ENCODE measurements at regions not wholly inside any gene's neighbourhood (a gene's known extent, or its start where the extent isn't known, plus 50 kb on each side); places are given as distances from the start of the nearest gene placed in this dataset.

DNA sequence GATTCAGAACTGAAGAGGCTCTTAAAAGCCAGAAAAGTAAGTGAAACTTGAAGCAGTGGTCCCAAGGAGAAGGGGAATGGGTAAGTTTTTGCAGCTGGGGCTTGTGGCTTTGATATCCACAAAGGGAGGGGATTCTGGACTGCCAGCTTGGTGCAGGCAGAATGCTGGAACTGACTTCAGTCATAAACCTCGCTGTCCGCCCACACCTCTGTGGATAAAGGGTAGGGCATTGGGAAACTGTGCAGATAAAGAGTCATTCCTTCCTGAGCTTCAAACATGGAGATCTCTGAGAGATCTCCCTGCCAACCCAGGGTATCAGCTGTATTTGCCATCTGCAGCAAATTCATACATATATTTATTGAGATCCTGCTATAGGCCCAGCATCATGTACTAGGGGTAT lies 124.3 kb upstream of the OR9Q1 start:
- DNase-seq: no peak
- Histone ChIP-seq H4K5ac (ENCODE audit: low read depth, low read length) (no peak overlapping the region), H3K4me2 (ENCODE audit: low read depth, low read length) (no peak overlapping the region), H3K4ac (ENCODE audit: low read depth, low read length) (no peak overlapping the region), H3K23ac (ENCODE audit: low read depth, low read length) (no peak overlapping the region), H2AK9ac (replicated peaks; ENCODE audit: low read depth, low read length, poor library complexity) (no peak overlapping the region), H3K4me3 (ENCODE audit: insufficient read depth, low read depth, low read length) (no peak overlapping the region), H3K14ac (replicated peaks; ENCODE audit: low read depth, low read length) (no peak overlapping the region), H3K79me1 (ENCODE audit: low read depth in 1 of 2, low read length in 2 of 2) (no peaks in the 10 kb centered on the region), H2AFZ (replicated peaks; ENCODE audit: low read length, poor library complexity) (no peak overlapping the region), H3K27me3 (ENCODE audit: control insufficient read depth, insufficient read depth, low read length) (peaks cover 4% of the 10 kb centered on the region), H2BK20ac (ENCODE audit: low read depth, low read length) (no peak overlapping the region), H4K20me1 (ENCODE audit: insufficient read depth, low read length) (no peaks in the 10 kb centered on the region), H3K9me3 (ENCODE audit: control insufficient read depth, insufficient read depth, low read length) (no peaks in the 10 kb centered on the region), H3K56ac (ENCODE audit: extremely low read depth, insufficient read depth, low read length) (no peak overlapping the region), H3K4me1 (ENCODE audit: control insufficient read depth, insufficient read depth, low read length) (peaks cover 5% of the 10 kb centered on the region), H3K18ac (ENCODE audit: low read depth, low read length) (no peak overlapping the region), H2BK120ac (ENCODE audit: low read depth, low read length) (no peak overlapping the region), H3K27ac (ENCODE audit: insufficient read depth, low read length) (no peak overlapping the region), H3K9ac (ENCODE audit: low read depth, low read length) (no peak overlapping the region), H3K36me3 (ENCODE audit: control insufficient read depth, insufficient read depth, low read length) (no peaks in the 10 kb centered on the region), H2BK15ac (ENCODE audit: low read depth, low read length) (no peak overlapping the region), H3K9me1 (ENCODE audit: insufficient read depth, low read length) (no peaks in the 10 kb centered on the region), H2BK5ac (ENCODE audit: low read depth, low read length, poor library complexity, severe bottlenecking) (no peak overlapping the region), H4K8ac (ENCODE audit: low read depth in 2 of 2, low read length in 2 of 2) (no peak overlapping the region), H4K91ac (ENCODE audit: insufficient read depth, low read depth, low read length) (no peak overlapping the region), H2AK5ac (ENCODE audit: low read depth, low read length) (no peak overlapping the region)
- TF ChIP-seq, protein P1, sequence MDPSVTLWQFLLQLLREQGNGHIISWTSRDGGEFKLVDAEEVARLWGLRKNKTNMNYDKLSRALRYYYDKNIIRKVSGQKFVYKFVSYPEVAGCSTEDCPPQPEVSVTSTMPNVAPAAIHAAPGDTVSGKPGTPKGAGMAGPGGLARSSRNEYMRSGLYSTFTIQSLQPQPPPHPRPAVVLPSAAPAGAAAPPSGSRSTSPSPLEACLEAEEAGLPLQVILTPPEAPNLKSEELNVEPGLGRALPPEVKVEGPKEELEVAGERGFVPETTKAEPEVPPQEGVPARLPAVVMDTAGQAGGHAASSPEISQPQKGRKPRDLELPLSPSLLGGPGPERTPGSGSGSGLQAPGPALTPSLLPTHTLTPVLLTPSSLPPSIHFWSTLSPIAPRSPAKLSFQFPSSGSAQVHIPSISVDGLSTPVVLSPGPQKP (IDR thresholded peaks at IDR 0.05; ENCODE audit: borderline replicate concordance, low read depth, low read length): no peak
- TF ChIP-seq CEBPB (IDR thresholded peaks at IDR 0.05; ENCODE audit: low read depth, low read length) (no peak), FOS (IDR thresholded peaks at IDR 0.05; ENCODE audit: low read depth, low read length) (no peak), CHD1 (IDR thresholded peaks at IDR 0.05; ENCODE audit: low read depth, low read length) (no peak), MXI1 (IDR thresholded peaks at IDR 0.05; ENCODE audit: borderline replicate concordance, low read depth, low read length) (no peak), RFX5 (IDR thresholded peaks at IDR 0.05; ENCODE audit: low read depth, low read length) (no peak), MAFK (IDR thresholded peaks at IDR 0.05; ENCODE audit: low read depth, low read length) (no peak), SMC3 (IDR thresholded peaks at IDR 0.05; ENCODE audit: low read depth, low read length) (no peak), MAZ (IDR thresholded peaks at IDR 0.05; ENCODE audit: borderline replicate concordance, low read depth, low read length) (no peak), NFE2L2 (IDR thresholded peaks at IDR 0.05; ENCODE audit: low read depth, low read length) (no peak), RCOR1 (IDR thresholded peaks at IDR 0.05; ENCODE audit: insufficient replicate concordance, low read length) (no peak), RAD21 (IDR thresholded peaks at IDR 0.05; ENCODE audit: low read length) (no peak)
- TF ChIP-seq, protein P2, sequence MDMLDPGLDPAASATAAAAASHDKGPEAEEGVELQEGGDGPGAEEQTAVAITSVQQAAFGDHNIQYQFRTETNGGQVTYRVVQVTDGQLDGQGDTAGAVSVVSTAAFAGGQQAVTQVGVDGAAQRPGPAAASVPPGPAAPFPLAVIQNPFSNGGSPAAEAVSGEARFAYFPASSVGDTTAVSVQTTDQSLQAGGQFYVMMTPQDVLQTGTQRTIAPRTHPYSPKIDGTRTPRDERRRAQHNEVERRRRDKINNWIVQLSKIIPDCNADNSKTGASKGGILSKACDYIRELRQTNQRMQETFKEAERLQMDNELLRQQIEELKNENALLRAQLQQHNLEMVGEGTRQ (IDR thresholded peaks at IDR 0.05; ENCODE audit: low read depth, low read length): no peak
- TF ChIP-seq, protein P3, sequence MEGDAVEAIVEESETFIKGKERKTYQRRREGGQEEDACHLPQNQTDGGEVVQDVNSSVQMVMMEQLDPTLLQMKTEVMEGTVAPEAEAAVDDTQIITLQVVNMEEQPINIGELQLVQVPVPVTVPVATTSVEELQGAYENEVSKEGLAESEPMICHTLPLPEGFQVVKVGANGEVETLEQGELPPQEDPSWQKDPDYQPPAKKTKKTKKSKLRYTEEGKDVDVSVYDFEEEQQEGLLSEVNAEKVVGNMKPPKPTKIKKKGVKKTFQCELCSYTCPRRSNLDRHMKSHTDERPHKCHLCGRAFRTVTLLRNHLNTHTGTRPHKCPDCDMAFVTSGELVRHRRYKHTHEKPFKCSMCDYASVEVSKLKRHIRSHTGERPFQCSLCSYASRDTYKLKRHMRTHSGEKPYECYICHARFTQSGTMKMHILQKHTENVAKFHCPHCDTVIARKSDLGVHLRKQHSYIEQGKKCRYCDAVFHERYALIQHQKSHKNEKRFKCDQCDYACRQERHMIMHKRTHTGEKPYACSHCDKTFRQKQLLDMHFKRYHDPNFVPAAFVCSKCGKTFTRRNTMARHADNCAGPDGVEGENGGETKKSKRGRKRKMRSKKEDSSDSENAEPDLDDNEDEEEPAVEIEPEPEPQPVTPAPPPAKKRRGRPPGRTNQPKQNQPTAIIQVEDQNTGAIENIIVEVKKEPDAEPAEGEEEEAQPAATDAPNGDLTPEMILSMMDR (conservative IDR thresholded peaks at IDR 0.05; ENCODE audit: low read depth, low read length): no peak
- ChIA-PET CTCF (no interaction called here), POLR2A (ENCODE audit: unreplicated experiment) (interaction anchor here (0.6 kb wide), 1 partner anchor 178 kb away, joined by 7 read pairs; no protein-coding TSS in a partner anchor)
- intact Hi-C loops (cut with micrococcal nuclease) (no loop called here), in situ Hi-C loops (cut with MboI; ENCODE audit: low sequenced_read_pairs) (no loop called here), dilution Hi-C loops (cut with HindIII; ENCODE audit: low sequenced_read_pairs, unreplicated experiment) (no loop called here)
- WGBS, 2 experiments (ENCODE audit: extremely low coverage in 2 of 2, insufficient read length in 1 of 2): no CpG with 5 or more reads among the region's 2 CpGs
- BruUV-seq (replicated peaks): no TSS peak
- no peak for ATAC-seq (ENCODE audit: low read depth)
